Right lobe of liver (tissue), 6 donors: ENCODE measurements at regions not wholly inside any gene's neighbourhood (a gene's known extent, or its start where the extent isn't known, plus 50 kb on each side); places are given as distances from the start of the nearest gene placed in this dataset.

Experiments
- ATAC-seq, 4 donors: fragments of 200-7000 bp; cut with Tn5 transposase; one replicate each; pipeline ENCODE4 v1.9.1; 2020; ENCODE audit warnings: mild to moderate bottlenecking in 4 of 4, moderate library complexity in 4 of 4
- DNase-seq, 3 donors: peaks; one replicate each; pipeline ENCODE4 v3.0.0-alpha.2; 2020
- H3K27ac ChIP-seq, 3 donors: fragments of 200-600 bp; one replicate each; pipeline ENCODE4 v1.8.0; 2022
- H3K27me3 ChIP-seq, 2 donors: fragments of 200-600 bp; one replicate each; pipeline ENCODE4 v1.8.0; 2022
- H3K36me3 ChIP-seq, 4 donors: fragments of 200-600 bp; sonication (generic) in 1 of 4; one replicate each; pipeline versions ENCODE4 v1.5.1 to v1.8.0; 2017 to 2022; ENCODE audit warnings: control low read depth in 1 of 4
- H3K4me1 ChIP-seq, 4 donors: fragments of 200-600 bp; sonication (generic) in 1 of 4; one replicate each; pipeline versions ENCODE4 v1.5.1 to v1.8.0; 2017 to 2022; ENCODE audit warnings: control low read depth in 1 of 4
- H3K4me3 ChIP-seq, 3 donors: fragments of 200-600 bp; one replicate each; pipeline ENCODE4 v1.8.0; 2022
- H3K9me3 ChIP-seq, 4 donors: fragments of 200-600 bp; sonication (generic) in 1 of 4; one replicate each; pipeline versions ENCODE4 v1.5.1 to v1.8.0; 2017 to 2022; ENCODE audit warnings: control low read depth in 1 of 4
- POLR2A ChIP-seq: fragments of 450-650 bp; IDR thresholded peaks from one replicate; pipeline ENCODE4 v1.6.1; 2017; ENCODE audit warnings: antibody characterized with exemption, mild to moderate bottlenecking
- WGBS: methylation state at CpG from one replicate; pipeline ENCODE4 v1.1.6; 2018; ENCODE audit warnings: low coverage, low lambda C conversion rate; ENCODE audit not compliant: insufficient coverage; ENCODE audit errors: missing lambda C conversion rate; 5-methylcytosine and 5-hydroxymethylcytosine counted together
- intact Hi-C, 2 donors: fragments of 100-400 bp; cut with DNase I; formaldehyde crosslinking; loops; one replicate each; pipeline versions ENCODE4 v1.11.2 to v1.14.1; 2022
- TF ChIP-seq, protein P1 (sequence below), 4 donors: fragments of 200-600 bp in 3 of 4; fragments of 450-650 bp in 1 of 4; IDR thresholded peaks; one replicate each; pipeline versions ENCODE4 v1.5.1 to v1.8.0; 2016 to 2022; ENCODE audit warnings: antibody characterized with exemption in 4 of 4, mild to moderate bottlenecking in 2 of 4
- donor health status: DM: no; HTN: yes; CAD: no.
- donor health status: DM: no; HTN: no; CAD: no.
- donor health status: DM: no; HTN: no; CAD: no.
- donor health status: DM: no; HTN: yes; CAD: no.
- donor health status: DM: no; HTN: yes; CAD: no.

DNA sequence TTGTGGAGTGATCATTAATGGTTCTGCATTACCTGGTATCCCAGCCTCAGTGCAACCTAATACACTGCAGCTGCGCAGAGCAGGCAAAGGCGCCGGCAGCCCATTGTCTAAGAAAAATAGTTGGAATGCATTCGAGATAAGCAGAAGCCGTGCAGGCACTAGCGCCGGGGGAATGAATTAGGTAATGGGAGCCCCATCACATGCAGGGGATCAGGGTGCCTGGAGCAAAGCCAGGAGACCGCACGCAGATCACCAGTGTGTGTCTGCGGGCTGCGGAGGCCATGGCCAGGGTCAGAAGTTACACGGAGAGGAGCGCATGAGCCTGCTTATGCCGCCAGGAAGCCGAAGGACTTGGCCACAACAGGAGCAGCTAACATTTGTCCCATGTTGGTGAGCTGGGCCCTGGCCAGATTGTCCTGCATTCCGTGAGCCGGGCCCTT, 156.8 kb downstream of the DLL1 start:
- 59% methylated on average over 9 of the region's 17 CpGs for WGBS
- H3K27ac ChIP-seq: no peak overlapping the region
- intact Hi-C loops: no loop called here
- no peaks in the 10 kb centered on the region for H3K36me3 ChIP-seq
- peaks cover 0 to 10% (median 4%) of the 10 kb centered on the region in 4 donors for H3K4me1 ChIP-seq
- no peaks in the 10 kb centered on the region for H3K9me3 ChIP-seq
- no peak overlapping the region for H3K4me3 ChIP-seq
- TF ChIP-seq POLR2A: no peak
- TF ChIP-seq, protein P1, sequence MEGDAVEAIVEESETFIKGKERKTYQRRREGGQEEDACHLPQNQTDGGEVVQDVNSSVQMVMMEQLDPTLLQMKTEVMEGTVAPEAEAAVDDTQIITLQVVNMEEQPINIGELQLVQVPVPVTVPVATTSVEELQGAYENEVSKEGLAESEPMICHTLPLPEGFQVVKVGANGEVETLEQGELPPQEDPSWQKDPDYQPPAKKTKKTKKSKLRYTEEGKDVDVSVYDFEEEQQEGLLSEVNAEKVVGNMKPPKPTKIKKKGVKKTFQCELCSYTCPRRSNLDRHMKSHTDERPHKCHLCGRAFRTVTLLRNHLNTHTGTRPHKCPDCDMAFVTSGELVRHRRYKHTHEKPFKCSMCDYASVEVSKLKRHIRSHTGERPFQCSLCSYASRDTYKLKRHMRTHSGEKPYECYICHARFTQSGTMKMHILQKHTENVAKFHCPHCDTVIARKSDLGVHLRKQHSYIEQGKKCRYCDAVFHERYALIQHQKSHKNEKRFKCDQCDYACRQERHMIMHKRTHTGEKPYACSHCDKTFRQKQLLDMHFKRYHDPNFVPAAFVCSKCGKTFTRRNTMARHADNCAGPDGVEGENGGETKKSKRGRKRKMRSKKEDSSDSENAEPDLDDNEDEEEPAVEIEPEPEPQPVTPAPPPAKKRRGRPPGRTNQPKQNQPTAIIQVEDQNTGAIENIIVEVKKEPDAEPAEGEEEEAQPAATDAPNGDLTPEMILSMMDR (IDR thresholded peaks at IDR 0.05): no peak
- ATAC-seq: no peak
- H3K27me3 ChIP-seq: no peaks in the 10 kb centered on the region
- DNase-seq: peak in 2 of 3 donors; percentile 46 to 48

DNA sequence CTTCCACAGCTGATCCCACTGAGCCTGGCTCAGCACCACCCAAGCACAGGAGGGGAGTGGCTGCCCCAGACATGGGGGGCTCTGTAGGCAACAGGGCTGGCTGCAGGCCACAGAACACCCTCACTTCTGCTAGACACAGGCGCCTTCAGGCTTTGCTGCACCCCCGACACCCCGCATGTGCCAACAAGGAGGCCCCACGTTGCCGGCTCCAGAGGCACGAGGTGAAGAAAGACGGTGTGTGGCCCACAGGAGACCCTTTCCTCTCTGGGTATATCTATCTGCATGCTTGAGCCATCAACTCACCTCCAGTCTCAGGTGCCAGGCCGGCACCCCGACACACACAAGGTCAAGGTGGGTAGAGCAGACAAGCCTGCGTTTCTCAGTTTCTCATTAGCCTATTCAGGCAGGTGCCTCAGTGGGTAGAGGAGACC, 158.3 kb downstream of the DLL1 start:
- WGBS: 93% methylated on average over 3 of the region's 10 CpGs
- ATAC-seq (no peak), DNase-seq (peak in 1 of 3 donors; percentile 50)

DNA sequence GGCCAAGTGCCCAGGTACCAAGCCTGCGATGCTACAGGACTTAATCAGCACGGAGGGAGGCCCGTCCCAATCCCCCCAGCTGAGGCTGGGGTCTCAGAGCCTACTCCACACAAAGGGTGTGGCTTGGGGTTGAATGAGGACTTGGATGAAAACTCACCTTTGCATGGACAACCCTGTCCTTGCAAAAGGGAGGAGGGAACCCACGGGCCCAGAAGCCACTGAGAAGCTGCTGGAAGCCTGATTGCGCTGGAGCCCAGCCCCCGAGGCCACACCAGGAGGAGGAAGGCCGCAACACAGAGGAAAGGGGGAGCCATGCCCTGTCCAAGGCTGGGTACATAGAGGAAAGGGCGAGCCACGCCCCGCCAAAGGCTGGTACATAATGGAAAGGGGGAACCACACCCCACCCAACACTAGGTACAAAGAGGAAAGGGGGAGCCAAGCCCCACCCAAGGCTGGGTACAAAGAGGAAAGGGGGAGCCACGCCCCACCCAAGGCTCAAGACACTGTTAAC, 158.8 kb downstream of the DLL1 start:
- intact Hi-C loops: no loop called here
- H3K4me1 ChIP-seq: peaks cover 0 to 10% (median 4%) of the 10 kb centered on the region in 4 donors
- TF ChIP-seq, protein P1 (IDR thresholded peaks at IDR 0.05): no peak
- no peak for TF ChIP-seq POLR2A
- H3K27me3 ChIP-seq: no peaks in the 10 kb centered on the region
- H3K9me3 ChIP-seq: no peaks in the 10 kb centered on the region
- WGBS: 90% methylated on average over 4 of the region's 11 CpGs
- H3K4me3 ChIP-seq: no peak overlapping the region
- H3K27ac ChIP-seq: no peak overlapping the region
- ATAC-seq (no peak), DNase-seq (peak in 2 of 3 donors; percentile 35 to 39)
- H3K36me3 ChIP-seq: no peaks in the 10 kb centered on the region

More for the DNA sequence above, 158.3 kb downstream of the DLL1 start:
- H3K27me3 ChIP-seq: no peaks in the 10 kb centered on the region
- no peaks in the 10 kb centered on the region for H3K36me3 ChIP-seq
- no peak overlapping the region for H3K27ac ChIP-seq
- H3K4me1 ChIP-seq: peaks cover 0 to 10% (median 4%) of the 10 kb centered on the region in 4 donors
- intact Hi-C loops: no loop called here
- no peaks in the 10 kb centered on the region for H3K9me3 ChIP-seq
- TF ChIP-seq, protein P1 (IDR thresholded peaks at IDR 0.05): no peak
- no peak for TF ChIP-seq POLR2A
- no peak overlapping the region for H3K4me3 ChIP-seq

DNA sequence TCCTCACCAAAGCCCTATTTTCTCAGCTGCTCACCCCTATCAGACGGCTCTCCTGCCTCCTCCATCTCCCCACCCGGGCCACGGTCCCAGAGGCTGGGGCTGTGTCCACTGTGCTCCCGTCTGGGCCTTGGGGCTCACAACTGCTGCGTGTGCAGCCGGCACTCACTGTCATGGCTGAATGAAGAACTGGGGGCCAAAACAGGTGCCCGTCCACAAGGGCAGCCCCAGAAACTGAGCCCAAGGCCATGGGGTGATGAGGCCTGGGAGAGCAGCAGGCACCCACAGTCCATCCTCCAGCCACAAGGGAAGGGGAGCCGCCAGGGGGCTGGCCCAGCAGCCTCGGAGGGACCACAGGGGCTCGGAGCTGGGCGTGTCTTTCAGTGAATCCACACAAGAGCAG, 159.5 kb downstream of the DLL1 start:
- DNase-seq (peak in 2 of 3 donors; percentile 34 to 39), ATAC-seq (no peak)
- intact Hi-C loops: no loop called here
- no CpG with 5 or more reads among the region's 11 CpGs for WGBS
- TF ChIP-seq, protein P1 (IDR thresholded peaks at IDR 0.05): no peak
- TF ChIP-seq POLR2A: no peak
- H3K4me1 ChIP-seq: peaks cover 0 to 10% (median 4%) of the 10 kb centered on the region in 4 donors
- no peaks in the 10 kb centered on the region for H3K9me3 ChIP-seq
- H3K36me3 ChIP-seq: no peaks in the 10 kb centered on the region
- H3K4me3 ChIP-seq: no peak overlapping the region
- no peaks in the 10 kb centered on the region for H3K27me3 ChIP-seq
- no peak overlapping the region for H3K27ac ChIP-seq
